Astrocyte of the spinal cord (primary cell): ENCODE measurements at regions not wholly inside any gene's neighbourhood (a gene's known extent, or its start where the extent isn't known, plus 50 kb on each side); places are given as distances from the start of the nearest gene placed in this dataset.
A peak's percentile ranks its signal among the peaks of the same experiment; 100 is the strongest.

Experiments used
- DNase-seq: peaks from one replicate; pipeline ENCODE4 v3.0.0; 2011; ENCODE audit warnings: low read depth, low spot score
- H3K4me3 ChIP-seq: 2 replicates; pipeline ENCODE4 v1.5.1; 2011; ENCODE audit warnings: low read depth, mild to moderate bottlenecking, low read length, moderate library complexity
- CTCF ChIP-seq: IDR thresholded peaks from 2 replicates; pipeline ENCODE4 v1.5.1; 2012; ENCODE audit warnings: low read depth, mild to moderate bottlenecking, low read length, inconsistent platforms
- in situ Hi-C: cut with HindIII; loops from 2 replicates; pipeline ENCODE4 v1.10.0; 2017; ENCODE audit warnings: low sequenced_read_pairs

- peak; percentile 54 for DNase-seq
- no peak overlapping the region for H3K4me3 ChIP-seq
- TF ChIP-seq CTCF = no peak
- in situ Hi-C loops = no loop called here
Measured at GRCh38 chr3:102106416-102107097, 257.2 kb downstream of the NFKBIZ start.

GRCh38 chr3:102112704-102113230 lies 263.5 kb downstream of the NFKBIZ start:
- in situ Hi-C loops = no loop called here
- no peak for TF ChIP-seq CTCF
- H3K4me3 ChIP-seq = no peak overlapping the region
- DNase-seq = no peak

DNA sequence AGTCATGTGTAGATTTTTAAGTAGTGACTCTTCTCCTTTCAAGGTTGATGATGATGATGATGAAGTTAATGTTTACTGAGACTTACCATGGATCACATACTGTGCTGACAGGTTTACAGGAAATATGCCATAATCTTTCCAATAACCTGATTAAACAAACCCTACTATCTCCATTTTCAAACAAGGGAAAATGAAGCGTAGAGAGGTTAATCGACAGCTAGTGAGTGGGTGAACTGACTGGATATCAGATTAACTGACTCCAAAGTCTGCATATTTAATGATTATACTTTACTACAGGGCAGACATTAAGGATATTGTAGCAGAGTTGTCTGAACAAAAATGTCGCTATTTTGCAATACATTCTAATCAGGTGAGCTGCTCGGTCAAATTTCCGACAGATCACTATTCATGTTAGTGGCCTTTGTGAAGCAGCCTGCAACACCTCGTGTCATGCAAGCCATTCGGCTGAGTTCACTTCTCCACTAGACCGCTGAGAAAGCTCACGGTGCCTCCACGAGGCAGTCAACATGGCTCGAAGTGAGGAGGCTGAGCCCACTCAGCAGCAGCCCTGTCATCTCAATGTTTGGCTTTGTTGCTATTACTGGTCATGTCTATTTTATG lies 264.2 kb downstream of the NFKBIZ start:
- TF ChIP-seq CTCF = no peak
- in situ Hi-C loops = no loop called here
- no peak overlapping the region for H3K4me3 ChIP-seq
- no peak for DNase-seq

- H3K4me3 ChIP-seq = no peak overlapping the region
- in situ Hi-C loops = no loop called here
- DNase-seq = no peak
- TF ChIP-seq CTCF = no peak
Measured at GRCh38 chr3:102114264-102114979, 265.1 kb downstream of the NFKBIZ start.

- no peak overlapping the region for H3K4me3 ChIP-seq
- no peak for TF ChIP-seq CTCF
- in situ Hi-C loops = no loop called here
- DNase-seq = no peak
Measured at GRCh38 chr3:102122527-102122926, 273.2 kb downstream of the NFKBIZ start.

DNA sequence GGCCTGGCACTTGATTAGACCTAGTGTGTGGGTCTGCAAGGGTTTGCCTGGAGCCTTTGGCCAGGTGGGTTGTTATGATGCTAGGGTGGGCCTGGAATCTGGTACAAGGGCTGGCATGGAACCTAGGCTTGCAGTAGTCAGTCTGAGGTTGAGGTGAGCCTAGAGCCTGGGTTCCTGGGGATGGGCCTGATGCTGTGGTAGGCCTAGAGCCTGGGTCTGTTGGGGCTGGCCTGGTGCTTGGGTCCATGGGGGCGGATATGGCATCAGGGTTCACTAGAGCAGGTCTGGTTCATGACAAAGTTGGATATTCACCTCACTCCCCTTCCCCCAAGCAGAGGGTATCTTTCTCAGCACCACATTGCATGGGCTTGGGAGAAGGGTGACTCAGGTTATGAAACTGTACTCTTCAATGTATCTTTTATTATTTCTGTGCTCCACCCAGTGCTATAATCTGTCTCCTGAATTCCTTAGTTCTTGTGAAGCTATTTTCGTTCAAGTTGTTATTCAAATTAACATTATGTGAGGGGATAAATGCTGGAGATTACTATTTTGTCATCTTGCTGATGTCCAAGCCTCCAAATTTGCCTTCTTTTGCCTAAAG lies 274.4 kb downstream of the NFKBIZ start:
- no peak for DNase-seq
- in situ Hi-C loops = no loop called here
- TF ChIP-seq CTCF = no peak
- no peak overlapping the region for H3K4me3 ChIP-seq
